Liver (tissue), 8 donors: ENCODE measurements at regions not wholly inside any gene's neighbourhood (a gene's known extent, or its start where the extent isn't known, plus 50 kb on each side); places are given as distances from the start of the nearest gene placed in this dataset.

ENCODE experiments used
- DNase-seq: peaks from one replicate; pipeline ENCODE4 v3.0.0-alpha.2; 2017; ENCODE audit warnings: low spot score
- H3K27ac ChIP-seq, 2 donors: one replicate each; pipeline ENCODE4 v1.7.0; 2013; ENCODE audit warnings: inconsistent platforms in 2 of 2, low read length in 2 of 2, control low read depth in 1 of 2, low read depth in 1 of 2, mild to moderate bottlenecking in 1 of 2
- H3K27me3 ChIP-seq, 4 donors: one replicate each; pipeline versions ENCODE4 v1.6.1 to v1.7.0; 2013; ENCODE audit warnings: low read length in 3 of 4, inconsistent platforms in 1 of 4, mild to moderate bottlenecking in 1 of 4, moderate library complexity in 1 of 4; ENCODE audit not compliant: control insufficient read depth in 4 of 4, insufficient read depth in 4 of 4
- H3K36me3 ChIP-seq, 4 donors: one replicate each; pipeline versions ENCODE4 v1.6.1 to v1.7.0; 2013; ENCODE audit warnings: low read length in 3 of 4, mild to moderate bottlenecking in 3 of 4, low read depth in 1 of 4, moderate library complexity in 1 of 4; ENCODE audit not compliant: control insufficient read depth in 4 of 4, insufficient read depth in 3 of 4
- H3K4me1 ChIP-seq, 4 donors: one replicate each; pipeline versions ENCODE4 v1.6.1 to v1.7.0; 2013; ENCODE audit warnings: low read length in 3 of 4, mild to moderate bottlenecking in 3 of 4, moderate library complexity in 1 of 4; ENCODE audit not compliant: control insufficient read depth in 4 of 4, insufficient read depth in 4 of 4
- H3K4me3 ChIP-seq, 3 donors: one replicate each; pipeline versions ENCODE4 v1.6.1 to v1.7.0; 2013; ENCODE audit warnings: low read length in 3 of 3, control low read depth in 1 of 3, low read depth in 1 of 3, mild to moderate bottlenecking in 1 of 3
- H3K9ac ChIP-seq, 2 donors: one replicate each; pipeline ENCODE4 v1.7.0; 2013; ENCODE audit warnings: low read length in 2 of 2, mild to moderate bottlenecking in 2 of 2, moderate library complexity in 2 of 2, control low read depth in 1 of 2, low read depth in 1 of 2
- H3K9me3 ChIP-seq, 4 donors: one replicate each; pipeline versions ENCODE4 v1.6.1 to v1.7.0; 2013; ENCODE audit warnings: low read length in 3 of 4; ENCODE audit not compliant: control insufficient read depth in 4 of 4
- ATF3 ChIP-seq: IDR thresholded peaks from 2 replicates; pipeline ENCODE4 v1.6.1; 2016; ENCODE audit warnings: antibody characterized with exemption
- CTCF ChIP-seq: fragments of 150-350 bp; IDR thresholded peaks from 2 replicates; pipeline ENCODE4 v1.5.1; 2017; ENCODE audit warnings: improper control_type of control experiment, low read depth, low read length; ENCODE audit not compliant: missing input control
- EGR1 ChIP-seq, 2 donors: IDR thresholded peaks; 2 replicates each; pipeline ENCODE4 v1.6.1; 2016 to 2018; ENCODE audit warnings: antibody characterized with exemption in 2 of 2, low read depth in 2 of 2
- FOXA1 ChIP-seq: IDR thresholded peaks from 2 replicates; pipeline ENCODE4 v1.6.1; 2016; ENCODE audit warnings: antibody characterized with exemption
- FOXA2 ChIP-seq: IDR thresholded peaks from 2 replicates; pipeline ENCODE4 v1.6.1; 2016; ENCODE audit warnings: antibody characterized with exemption
- GABPA ChIP-seq, 2 donors: IDR thresholded peaks in 1 of 2; conservative IDR thresholded peaks in 1 of 2; 2 replicates each; pipeline ENCODE4 v1.6.1; 2016; ENCODE audit warnings: antibody characterized with exemption in 2 of 2, mild to moderate bottlenecking in 1 of 2, moderate library complexity in 1 of 2
- HNF4A ChIP-seq, 2 donors: conservative IDR thresholded peaks; 2 replicates each; pipeline ENCODE4 v1.6.1; 2016; ENCODE audit warnings: antibody characterized with exemption in 2 of 2, mild to moderate bottlenecking in 2 of 2
- HNF4G ChIP-seq: IDR thresholded peaks from 2 replicates; pipeline ENCODE4 v1.6.1; 2016; ENCODE audit warnings: antibody characterized with exemption
- JUND ChIP-seq, 2 donors: IDR thresholded peaks; 2 replicates each; pipeline ENCODE4 v1.6.1; 2016; ENCODE audit warnings: antibody characterized with exemption in 2 of 2
- MAX ChIP-seq: IDR thresholded peaks from 2 replicates; pipeline ENCODE4 v1.6.1; 2016; ENCODE audit warnings: antibody characterized with exemption
- NR2F2 ChIP-seq: IDR thresholded peaks from 2 replicates; pipeline ENCODE4 v1.6.1; 2016; ENCODE audit warnings: antibody characterized with exemption
- RAD21 ChIP-seq, 2 donors: IDR thresholded peaks; 2 replicates each; pipeline ENCODE4 v1.6.1; 2016; ENCODE audit warnings: antibody characterized with exemption in 2 of 2, mild to moderate bottlenecking in 2 of 2
- REST ChIP-seq: IDR thresholded peaks from 2 replicates; pipeline ENCODE4 v1.6.1; 2016; ENCODE audit warnings: antibody characterized with exemption, mild to moderate bottlenecking
- RXRA ChIP-seq, 2 donors: IDR thresholded peaks; 2 replicates each; pipeline ENCODE4 v1.6.1; 2017 to 2018; ENCODE audit warnings: antibody characterized with exemption in 2 of 2, mild to moderate bottlenecking in 1 of 2
- SP1 ChIP-seq: IDR thresholded peaks from 2 replicates; pipeline ENCODE4 v1.6.1; 2018; ENCODE audit warnings: antibody characterized with exemption, mild to moderate bottlenecking
- TAF1 ChIP-seq: conservative IDR thresholded peaks from 2 replicates; pipeline ENCODE4 v1.6.1; 2016; ENCODE audit warnings: antibody characterized with exemption, mild to moderate bottlenecking
- YY1 ChIP-seq: IDR thresholded peaks from 2 replicates; pipeline ENCODE4 v1.6.1; 2016; ENCODE audit warnings: antibody characterized with exemption, mild to moderate bottlenecking
- ZBTB33 ChIP-seq: IDR thresholded peaks from 2 replicates; pipeline ENCODE4 v1.6.1; 2016; ENCODE audit warnings: antibody characterized with exemption
- WGBS: extraction: QIAGEN DNeasy Blood & Tissue Kit; methylation state at CpG from one replicate; pipeline ENCODE4 v1.1.7; 2013; 5-methylcytosine and 5-hydroxymethylcytosine counted together
- donor health status: healthy.
- donor health status: healthy.
- donor health status: healthy.
- donor health status: healthy.
- donor health status: healthy.

- DNase-seq: no peak
- H3K9me3 ChIP-seq: no peaks in the 10 kb centered on the region
- H3K4me1 ChIP-seq: no peaks in the 10 kb centered on the region
- peaks cover 0 to 3% (median 2%) of the 10 kb centered on the region in 4 donors for H3K27me3 ChIP-seq
- no peak overlapping the region for H3K4me3 ChIP-seq
- TF ChIP-seq REST (no peak), YY1 (no peak), HNF4G (no peak), GABPA (IDR thresholded peaks at IDR 0.05 in 1 of 2, conservative IDR thresholded peaks at IDR 0.05 in 1 of 2) (no peak), ATF3 (no peak), FOXA1 (no peak), MAX (no peak), EGR1 (IDR thresholded peaks at IDR 0.05; ENCODE audit: low read depth in 2 of 2) (no peak), RAD21 (IDR thresholded peaks at IDR 0.05) (no peak), CTCF (no peak), RXRA (IDR thresholded peaks at IDR 0.05) (no peak), TAF1 (no peak), HNF4A (conservative IDR thresholded peaks at IDR 0.05) (no peak)
- H3K9ac ChIP-seq: no peak overlapping the region
- no peaks in the 10 kb centered on the region for H3K36me3 ChIP-seq
- H3K27ac ChIP-seq: no peak overlapping the region
- 84% methylated on average over 4 of the region's 4 CpGs for WGBS
These were observed 102.9 kb upstream of the KCNG1 start for GRCh38 chr20:51125780-51126179.

GRCh38 chr20:51125105-51125504, 102.2 kb upstream of the KCNG1 start:
- Histone ChIP-seq H3K27me3 (peaks cover 0 to 7% (median 2%) of the 10 kb centered on the region in 4 donors), H3K4me1 (no peaks in the 10 kb centered on the region), H3K9ac (no peak overlapping the region), H3K27ac (no peak overlapping the region), H3K4me3 (no peak overlapping the region), H3K36me3 (no peaks in the 10 kb centered on the region), H3K9me3 (no peaks in the 10 kb centered on the region)
- WGBS: 70% methylated on average over 5 of the region's 5 CpGs
- DNase-seq: no peak
- TF ChIP-seq TAF1 (no peak), ZBTB33 (no peak), ATF3 (no peak), RXRA (IDR thresholded peaks at IDR 0.05) (no peak), GABPA (IDR thresholded peaks at IDR 0.05 in 1 of 2, conservative IDR thresholded peaks at IDR 0.05 in 1 of 2) (no peak), SP1 (no peak), RAD21 (IDR thresholded peaks at IDR 0.05) (no peak), FOXA2 (no peak), YY1 (no peak), FOXA1 (no peak), NR2F2 (no peak), MAX (no peak), HNF4G (no peak), EGR1 (IDR thresholded peaks at IDR 0.05; ENCODE audit: low read depth in 2 of 2) (no peak), JUND (IDR thresholded peaks at IDR 0.05) (no peak), CTCF (no peak)
